Kidney (tissue), 13 donors: ENCODE measurements at regions not wholly inside any gene's neighbourhood (a gene's known extent, or its start where the extent isn't known, plus 50 kb on each side); places are given as distances from the start of the nearest gene placed in this dataset.

Experiments
- DNase-seq, 5 donors: peaks; one replicate each; pipeline ENCODE4 v3.0.0-alpha.2; 2013 to 2020
- FAIRE-seq: peaks from 2 replicates; lab custom pipeline; 2012; peaks lifted over from hg19 to GRCh38; lab: Jason Lieb, UNC
- H3K27ac ChIP-seq, 2 donors: one replicate each; pipeline ENCODE4 v1.7.0; 2013; ENCODE audit warnings: low read depth in 2 of 2, low read length in 2 of 2, inconsistent platforms in 1 of 2
- H3K27me3 ChIP-seq: one replicate; pipeline ENCODE4 v1.7.1; 2013; ENCODE audit warnings: low read length, inconsistent platforms; ENCODE audit not compliant: control insufficient read depth, insufficient read depth
- H3K36me3 ChIP-seq, 3 donors: one replicate each; pipeline versions ENCODE4 v1.7.0 to v1.7.1; 2013; ENCODE audit warnings: low read length in 3 of 3, control low read depth in 1 of 3, inconsistent platforms in 1 of 3; ENCODE audit not compliant: insufficient read depth in 3 of 3, control insufficient read depth in 2 of 3
- H3K4me1 ChIP-seq, 3 donors: one replicate each; pipeline versions ENCODE4 v1.7.0 to v1.7.1; 2013; ENCODE audit warnings: low read length in 3 of 3, inconsistent platforms in 1 of 3, low read depth in 1 of 3; ENCODE audit not compliant: control insufficient read depth in 2 of 3, insufficient read depth in 2 of 3
- H3K4me3 ChIP-seq, 3 donors: one replicate each; pipeline versions ENCODE4 v1.7.0 to v1.8.1; 2013; ENCODE audit warnings: low read length in 3 of 3, control low read depth in 1 of 3, inconsistent platforms in 1 of 3
- H3K9ac ChIP-seq, 3 donors: one replicate each; pipeline versions ENCODE4 v1.7.0 to v1.7.1; 2013; ENCODE audit warnings: low read length in 3 of 3, control low read depth in 1 of 3, inconsistent platforms in 1 of 3
- H3K9me3 ChIP-seq, 3 donors: one replicate each; pipeline versions ENCODE4 v1.7.0 to v1.7.1; 2013; ENCODE audit warnings: low read length in 3 of 3, control low read depth in 1 of 3, inconsistent platforms in 1 of 3; ENCODE audit not compliant: control insufficient read depth in 2 of 3, insufficient read depth in 1 of 3
- CTCF ChIP-seq: IDR thresholded peaks from 3 replicates; pipeline ENCODE4 v1.5.1; 2012; ENCODE audit warnings: mild to moderate bottlenecking, moderate library complexity, borderline replicate concordance; ENCODE audit not compliant: insufficient read depth; ENCODE audit errors: extremely low read depth
- intact Hi-C: fragments of 100-400 bp; cut with DNase I; formaldehyde crosslinking; loops from one replicate; pipeline ENCODE4 v1.11.1; 2022
- donor health status: control.
- donor health status: control.
- donor health status: control.
- donor health status: control.
- donor health status: control.
- donor health status: DM: yes; HTN: yes; CAD: no.
- donor health status: Normal renal cell carcinoma (clear cell type).

GRCh38 chr10:47190802-47191450 lies 109.1 kb upstream of the GDF10 start:
- Histone ChIP-seq H3K9ac (no peak overlapping the region), H3K4me1 (peaks cover 0 to 3% (median 0%) of the 10 kb centered on the region in 3 donors), H3K9me3 (no peaks in the 10 kb centered on the region), H3K4me3 (no peak overlapping the region), H3K27me3 (no peaks in the 10 kb centered on the region), H3K36me3 (no peaks in the 10 kb centered on the region), H3K27ac (no peak overlapping the region)
- FAIRE-seq, result no peak
- DNase-seq, result no peak
- intact Hi-C loops, result no loop called here
- TF ChIP-seq CTCF, result no peak

GRCh38 chr10:47192273-47192672 lies 107.7 kb upstream of the GDF10 start:
- no peaks in the 10 kb centered on the region for H3K9me3 ChIP-seq
- FAIRE-seq (no peak), DNase-seq (no peak)
- no peaks in the 10 kb centered on the region for H3K27me3 ChIP-seq
- TF ChIP-seq CTCF, result no peak
- no peaks in the 10 kb centered on the region for H3K36me3 ChIP-seq
- H3K9ac ChIP-seq, result no peak overlapping the region
- H3K27ac ChIP-seq, result no peak overlapping the region
- intact Hi-C loops, result no loop called here
- peaks cover 0 to 3% (median 0%) of the 10 kb centered on the region in 3 donors for H3K4me1 ChIP-seq
- no peak overlapping the region for H3K4me3 ChIP-seq

GRCh38 chr10:47193666-47194065 lies 106.3 kb upstream of the GDF10 start:
- TF ChIP-seq CTCF, result no peak
- intact Hi-C loops, result no loop called here
- H3K27ac ChIP-seq, result no peak overlapping the region
- no peak overlapping the region for H3K9ac ChIP-seq
- H3K27me3 ChIP-seq, result no peaks in the 10 kb centered on the region
- H3K36me3 ChIP-seq, result no peaks in the 10 kb centered on the region
- H3K4me3 ChIP-seq, result no peak overlapping the region
- peaks cover 0 to 3% (median 0%) of the 10 kb centered on the region in 3 donors for H3K4me1 ChIP-seq
- DNase-seq (no peak), FAIRE-seq (no peak)
- no peaks in the 10 kb centered on the region for H3K9me3 ChIP-seq
